OCI-LY7 (cell line): ENCODE measurements at regions not wholly inside any gene's neighbourhood (a gene's known extent, or its start where the extent isn't known, plus 50 kb on each side); places are given as distances from the start of the nearest gene placed in this dataset.

Source experiments
- BruUV-seq: library from RNA; stranded (reverse); fragments of 400-500 nt; replicated peaks from 2 replicates; lab custom pipeline; 2021; lab: Mats Ljungman, UMichigan
- CTCF ChIA-PET: fragments of 300-600 bp; sonication (Branson Sonifier 250); formaldehyde crosslinking; loops from one replicate; lab custom pipeline; 2022; ENCODE audit warnings: antibody characterized with exemption; ENCODE audit not compliant: unreplicated experiment; lab: Charles Lee
- POLR2A ChIA-PET: fragments of 300-600 bp; sonication (Branson Sonifier 250); formaldehyde crosslinking; loops from one replicate; lab custom pipeline; 2022; ENCODE audit warnings: antibody characterized with exemption; lab: Charles Lee
- DNase-seq: peaks from one replicate; pipeline ENCODE4 v3.0.0-alpha.2; 2015; ENCODE audit warnings: low spot score
- H2AFZ ChIP-seq: fragments of 200-600 bp; sonication (generic), shearing (Covaris generic); 2 replicates; pipeline ENCODE4 v1.6.1; 2014; ENCODE audit warnings: mild to moderate bottlenecking, antibody characterized with exemption, low read length, moderate library complexity
- H3K27ac ChIP-seq: fragments of 200-600 bp; sonication (generic); 2 replicates; pipeline ENCODE4 v1.5.1; 2014; ENCODE audit warnings: mixed run types, low read depth, mild to moderate bottlenecking, moderate library complexity, low read length, inconsistent platforms; ENCODE audit not compliant: poor library complexity, severe bottlenecking
- H3K36me3 ChIP-seq: fragments of 200-600 bp; sonication (generic); 2 replicates; pipeline ENCODE4 v1.6.1; 2014; ENCODE audit warnings: mild to moderate bottlenecking, antibody characterized with exemption, low read length, moderate library complexity, mixed read lengths; ENCODE audit not compliant: insufficient read depth
- H3K4me1 ChIP-seq: fragments of 200-600 bp; sonication (generic); 2 replicates; pipeline ENCODE4 v1.5.1; 2014; ENCODE audit warnings: mild to moderate bottlenecking, low read length; ENCODE audit not compliant: insufficient read depth, poor library complexity, severe bottlenecking
- H3K4me2 ChIP-seq: fragments of 200-600 bp; sonication (generic); 2 replicates; pipeline ENCODE4 v1.6.1; 2014; ENCODE audit warnings: mild to moderate bottlenecking, low read length
- H3K4me3 ChIP-seq: fragments of 200-600 bp; sonication (generic); 2 replicates; pipeline ENCODE4 v1.5.1; 2014; ENCODE audit warnings: mild to moderate bottlenecking, low read depth, low read length; ENCODE audit not compliant: poor library complexity, severe bottlenecking
- H3K79me2 ChIP-seq: fragments of 200-600 bp; sonication (generic); 2 replicates; pipeline ENCODE4 v1.6.1; 2016; ENCODE audit warnings: low read depth, mild to moderate bottlenecking, low read length, moderate library complexity, mixed read lengths; ENCODE audit not compliant: insufficient read depth
- H3K9me2 ChIP-seq: fragments of 200-600 bp; sonication (generic); 2 replicates; pipeline ENCODE4 v1.6.1; 2016; ENCODE audit warnings: mild to moderate bottlenecking, low read length, mixed read lengths; ENCODE audit not compliant: insufficient read depth
- H3K9me3 ChIP-seq: fragments of 200-600 bp; sonication (generic); 2 replicates; pipeline ENCODE4 v1.6.1; 2014; ENCODE audit warnings: mild to moderate bottlenecking, mixed run types, low read length, mixed read lengths
- H4K20me1 ChIP-seq: fragments of 200-600 bp; sonication (generic); 2 replicates; pipeline ENCODE4 v1.6.1; 2014; ENCODE audit warnings: mild to moderate bottlenecking, antibody characterized with exemption, low read length, moderate library complexity, mixed read lengths; ENCODE audit not compliant: insufficient read depth
- EZH2phosphoT487 ChIP-seq: fragments of 200-600 bp; sonication (generic); IDR thresholded peaks from 2 replicates; pipeline ENCODE4 v1.6.1; 2018; ENCODE audit warnings: low read depth, borderline replicate concordance, mild to moderate bottlenecking, mixed run types, antibody characterized with exemption, low read length, moderate library complexity, mixed read lengths
- intact Hi-C: fragments of 100-400 bp; cut with micrococcal nuclease; formaldehyde crosslinking; loops from one replicate; pipeline ENCODE4 v1.10.0; 2022; ENCODE audit not compliant: unreplicated experiment
- TF ChIP-seq, protein P1 (sequence below): fragments of 200-600 bp; sonication (generic); conservative IDR thresholded peaks from 2 replicates; pipeline ENCODE4 v1.5.1; 2014; ENCODE audit warnings: mild to moderate bottlenecking, antibody characterized with exemption, low read length, moderate library complexity, mixed read lengths

DNA sequence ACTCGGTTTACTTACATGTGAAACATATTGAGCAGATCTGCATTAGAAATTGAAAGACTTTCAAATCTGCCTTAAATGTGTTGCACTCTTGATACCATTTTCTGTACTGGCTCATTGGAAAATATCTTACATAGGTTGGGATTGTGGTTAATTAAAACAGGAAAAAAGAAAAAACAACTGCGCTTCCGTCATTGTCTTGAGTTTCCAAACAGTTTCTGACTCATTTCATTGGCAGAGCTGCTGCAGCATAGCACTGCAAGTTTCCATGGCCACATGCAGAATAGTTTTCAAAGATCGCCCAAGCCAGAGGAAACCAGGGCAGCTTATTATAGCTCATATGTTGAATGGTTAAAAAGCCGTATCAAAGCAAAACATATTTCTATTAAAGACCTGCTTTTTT lies 446.6 kb upstream of the BCHE start:
- no peaks in the 10 kb centered on the region for H3K4me1 ChIP-seq
- H2AFZ ChIP-seq: no peak overlapping the region
- no peak for DNase-seq
- TF ChIP-seq EZH2phosphoT487: no peak
- TF ChIP-seq, protein P1, sequence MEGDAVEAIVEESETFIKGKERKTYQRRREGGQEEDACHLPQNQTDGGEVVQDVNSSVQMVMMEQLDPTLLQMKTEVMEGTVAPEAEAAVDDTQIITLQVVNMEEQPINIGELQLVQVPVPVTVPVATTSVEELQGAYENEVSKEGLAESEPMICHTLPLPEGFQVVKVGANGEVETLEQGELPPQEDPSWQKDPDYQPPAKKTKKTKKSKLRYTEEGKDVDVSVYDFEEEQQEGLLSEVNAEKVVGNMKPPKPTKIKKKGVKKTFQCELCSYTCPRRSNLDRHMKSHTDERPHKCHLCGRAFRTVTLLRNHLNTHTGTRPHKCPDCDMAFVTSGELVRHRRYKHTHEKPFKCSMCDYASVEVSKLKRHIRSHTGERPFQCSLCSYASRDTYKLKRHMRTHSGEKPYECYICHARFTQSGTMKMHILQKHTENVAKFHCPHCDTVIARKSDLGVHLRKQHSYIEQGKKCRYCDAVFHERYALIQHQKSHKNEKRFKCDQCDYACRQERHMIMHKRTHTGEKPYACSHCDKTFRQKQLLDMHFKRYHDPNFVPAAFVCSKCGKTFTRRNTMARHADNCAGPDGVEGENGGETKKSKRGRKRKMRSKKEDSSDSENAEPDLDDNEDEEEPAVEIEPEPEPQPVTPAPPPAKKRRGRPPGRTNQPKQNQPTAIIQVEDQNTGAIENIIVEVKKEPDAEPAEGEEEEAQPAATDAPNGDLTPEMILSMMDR: no peak
- H3K36me3 ChIP-seq: no peaks in the 10 kb centered on the region
- no peaks in the 10 kb centered on the region for H3K9me2 ChIP-seq
- no peaks in the 10 kb centered on the region for H4K20me1 ChIP-seq
- H3K4me2 ChIP-seq: no peak overlapping the region
- intact Hi-C loops: no loop called here
- no TSS peak for BruUV-seq
- H3K79me2 ChIP-seq: no peaks in the 10 kb centered on the region
- ChIA-PET POLR2A (interaction anchor here (0.7 to 1.2 kb wide), 2 partner anchors 12 to 21 kb away, joined by 4 read pairs; no protein-coding TSS in a partner anchor), CTCF (no interaction called here)
- no peak overlapping the region for H3K27ac ChIP-seq
- no peak overlapping the region for H3K4me3 ChIP-seq
- no peaks in the 10 kb centered on the region for H3K9me3 ChIP-seq

DNA sequence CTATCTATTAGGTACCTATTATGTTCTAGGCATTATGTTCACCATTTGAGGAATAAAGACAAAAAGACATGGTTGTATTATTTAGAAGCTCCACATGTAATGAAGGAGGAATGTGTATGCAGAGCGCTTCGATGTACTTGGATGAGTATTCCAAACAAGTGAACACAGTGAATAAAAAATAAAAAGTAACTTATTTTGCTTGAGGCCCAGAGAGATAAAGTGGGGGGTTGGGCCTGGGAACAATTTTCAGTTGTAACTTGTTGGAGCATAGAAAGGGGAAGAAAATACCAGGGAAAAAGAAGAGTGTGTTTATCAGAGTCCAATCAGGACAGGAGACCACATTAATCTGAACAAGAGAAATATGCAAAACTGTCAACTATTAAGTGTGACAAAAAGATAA lies 445.7 kb upstream of the BCHE start:
- ChIA-PET CTCF (no interaction called here), POLR2A (interaction anchor here (1.2 kb wide), 1 partner anchor 20 kb away, joined by 4 read pairs; no protein-coding TSS in a partner anchor)
- no peaks in the 10 kb centered on the region for H3K4me1 ChIP-seq
- intact Hi-C loops: no loop called here
- H3K79me2 ChIP-seq: no peaks in the 10 kb centered on the region
- TF ChIP-seq, protein P1: no peak
- TF ChIP-seq EZH2phosphoT487: no peak
- no peaks in the 10 kb centered on the region for H3K9me3 ChIP-seq
- no peak for DNase-seq
- no peak overlapping the region for H3K27ac ChIP-seq
- no peaks in the 10 kb centered on the region for H3K36me3 ChIP-seq
- no peak overlapping the region for H2AFZ ChIP-seq
- no peak overlapping the region for H3K4me2 ChIP-seq
- no peaks in the 10 kb centered on the region for H4K20me1 ChIP-seq
- BruUV-seq: no TSS peak
- no peaks in the 10 kb centered on the region for H3K9me2 ChIP-seq
- no peak overlapping the region for H3K4me3 ChIP-seq

DNA sequence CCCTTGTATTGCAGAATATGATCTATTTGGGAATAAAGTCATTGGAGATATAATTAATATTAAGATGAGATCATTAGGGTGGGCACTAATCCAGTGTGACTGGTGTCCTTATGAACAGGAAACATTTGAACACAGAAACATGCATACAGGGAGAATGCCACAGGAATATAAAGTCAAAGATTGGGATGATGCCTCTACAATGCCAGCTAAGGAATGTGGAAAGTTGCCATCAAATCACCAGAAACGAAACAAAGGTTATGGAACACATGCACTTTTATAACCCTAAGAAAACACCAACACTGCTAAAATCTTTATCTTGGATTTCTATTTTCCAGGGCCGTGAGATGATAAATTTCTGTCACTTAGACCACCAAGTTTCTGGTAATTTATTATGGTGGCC lies 442.4 kb upstream of the BCHE start:
- ChIA-PET CTCF (no interaction called here), POLR2A (no interaction called here)
- H3K79me2 ChIP-seq: no peaks in the 10 kb centered on the region
- no peaks in the 10 kb centered on the region for H3K9me2 ChIP-seq
- no peaks in the 10 kb centered on the region for H3K4me1 ChIP-seq
- H4K20me1 ChIP-seq: no peaks in the 10 kb centered on the region
- no peak overlapping the region for H3K27ac ChIP-seq
- no peaks in the 10 kb centered on the region for H3K9me3 ChIP-seq
- no peak overlapping the region for H3K4me3 ChIP-seq
- no peaks in the 10 kb centered on the region for H3K36me3 ChIP-seq
- no TSS peak for BruUV-seq
- intact Hi-C loops: no loop called here
- H2AFZ ChIP-seq: no peak overlapping the region
- no peak overlapping the region for H3K4me2 ChIP-seq
- TF ChIP-seq, protein P1: no peak
- TF ChIP-seq EZH2phosphoT487: no peak
- DNase-seq: no peak
